HepG2 (cell line): ENCODE measurements at regions not wholly inside any gene's neighbourhood (a gene's known extent, or its start where the extent isn't known, plus 50 kb on each side); places are given as distances from the start of the nearest gene placed in this dataset.

Experiments
- ATAC-seq: fragments of 200-7000 bp; cut with Tn5 transposase; 3 replicates; pipeline ENCODE4 v1.9.1; 2020; ENCODE audit warnings: mild to moderate bottlenecking, moderate library complexity
- BruUV-seq: library from RNA; stranded (reverse); fragments of 400-500 nt; replicated peaks from 2 replicates; lab custom pipeline; 2021; lab: Mats Ljungman, UMichigan
- CTCF ChIA-PET: fragments of 300-600 bp; formaldehyde crosslinking; extraction: SDS; loops from one replicate; lab custom pipeline; 2021; ENCODE audit warnings: low total read pairs, inconsistent platforms, low intra/inter-chr PET ratio; lab: Yijun Ruan, JAX
- POLR2A ChIA-PET: fragments of 350-600 bp; sonication (Branson Sonifier 250); formaldehyde crosslinking; loops from one replicate; lab custom pipeline; 2020; ENCODE audit warnings: antibody characterized with exemption, inconsistent platforms; lab: Yijun Ruan, JAX
- DNase-seq: peaks from one replicate; pipeline ENCODE4 v3.0.0-alpha.2; 2015; ENCODE audit warnings: low spot score
- FAIRE-seq: peaks from 3 replicates; lab custom pipeline; 2011; peaks lifted over from hg19 to GRCh38; lab: Jason Lieb, UNC
- H2AFZ ChIP-seq: one replicate; pipeline ENCODE4 v1.6.1; 2011; ENCODE audit warnings: low read length, inconsistent platforms
- H3K27ac ChIP-seq: fragments of 300-600 bp; 3 replicates; pipeline ENCODE4 v1.8.0; 2011; ENCODE audit warnings: mixed run types, mild to moderate bottlenecking, mixed read lengths, low read length, inconsistent platforms; ENCODE audit not compliant: insufficient read depth; ENCODE audit errors: extremely low read length
- H3K27me3 ChIP-seq, 2 experiments: fragments of 200-600 bp in 1 of 2; 2 replicates in 1 of 2; 3 replicates in 1 of 2; pipeline versions ENCODE4 v1.6.0 to v1.8.0; 2011; ENCODE audit warnings: low read length in 2 of 2, mild to moderate bottlenecking in 2 of 2, moderate library complexity in 2 of 2, inconsistent platforms in 1 of 2; ENCODE audit not compliant: insufficient read depth in 2 of 2, control insufficient read depth in 1 of 2
- H3K36me3 ChIP-seq, 2 experiments: fragments of 200-600 bp in 1 of 2; replicated peaks in 1 of 2; 2 replicates in 1 of 2; 3 replicates in 1 of 2; pipeline versions ENCODE4 v1.5.1 to v1.8.0; 2011; ENCODE audit warnings: low read length in 2 of 2, inconsistent platforms in 1 of 2; ENCODE audit not compliant: insufficient read depth in 2 of 2, control insufficient read depth in 1 of 2
- H3K4me1 ChIP-seq: 2 replicates; pipeline ENCODE4 v1.5.1; 2012; ENCODE audit warnings: low read length, inconsistent platforms; ENCODE audit not compliant: insufficient read depth
- H3K4me2 ChIP-seq: 2 replicates; pipeline ENCODE4 v1.6.0; 2011; ENCODE audit warnings: low read depth, low read length, inconsistent platforms
- H3K4me3 ChIP-seq, 3 experiments: fragments of 200-600 bp in 1 of 3; sonication (generic), shearing (Covaris generic) in 1 of 3; replicated peaks in 1 of 3; 2 replicates each; pipeline ENCODE4 v1.5.1; 2011 to 2016; ENCODE audit warnings: low read length in 3 of 3, inconsistent platforms in 2 of 3, low read depth in 2 of 3, mild to moderate bottlenecking in 2 of 3, control low read depth in 1 of 3, mixed read lengths in 1 of 3; ENCODE audit not compliant: insufficient read depth in 1 of 3
- H3K79me2 ChIP-seq: one replicate; pipeline ENCODE4 v1.6.1; 2011; ENCODE audit warnings: low read length, inconsistent platforms; ENCODE audit not compliant: insufficient read depth
- H3K9ac ChIP-seq: 2 replicates; pipeline ENCODE4 v1.6.0; 2011; ENCODE audit warnings: mild to moderate bottlenecking, low read depth, low read length, inconsistent platforms; ENCODE audit not compliant: insufficient read depth
- H3K9me3 ChIP-seq: 2 replicates; pipeline ENCODE4 v1.5.1; 2012; ENCODE audit warnings: mild to moderate bottlenecking, low read length
- H4K20me1 ChIP-seq: 2 replicates; pipeline ENCODE4 v1.6.0; 2011; ENCODE audit warnings: inconsistent platforms, mild to moderate bottlenecking, low read length, moderate library complexity; ENCODE audit not compliant: insufficient read depth
- SNAI1 ChIP-seq: sonication (generic); formaldehyde crosslinking; IDR thresholded peaks from 2 replicates; pipeline ENCODE4 v1.5.0; 2020; ENCODE audit warnings: mild to moderate bottlenecking, missing genetic modification reagents, borderline replicate concordance
- ZNF552 ChIP-seq: sonication (generic); formaldehyde crosslinking; IDR thresholded peaks from 2 replicates; pipeline ENCODE4 v1.9.0; 2022; ENCODE audit warnings: missing genetic modification reagents, mild to moderate bottlenecking, borderline replicate concordance
- WGBS: methylation state at CpG from one replicate; pipeline ENCODE4 v1.1.6; 2017; ENCODE audit warnings: low lambda C conversion rate; 5-methylcytosine and 5-hydroxymethylcytosine counted together
- in situ Hi-C: cut with HindIII; loops from 2 replicates; pipeline ENCODE4 v1.10.0; 2017; ENCODE audit warnings: low pct_unique_long_range_greater_than_20kb; ENCODE audit not compliant: extremely low pct_ligation_motif_present
- intact Hi-C: fragments of 100-400 bp; cut with micrococcal nuclease; formaldehyde crosslinking; loops from one replicate; pipeline ENCODE4 v1.10.0; 2022; ENCODE audit not compliant: unreplicated experiment
- TF ChIP-seq, protein P1 (sequence below), 2 experiments: sonication (generic) in 1 of 2; formaldehyde crosslinking in 1 of 2; IDR thresholded peaks; 2 replicates each; pipeline versions ENCODE4 v1.6.1 to v1.9.0; 2014 to 2022; ENCODE audit warnings: antibody characterized with exemption in 1 of 2, borderline replicate concordance in 1 of 2, inconsistent platforms in 1 of 2, low read depth in 1 of 2, missing genetic modification reagents in 1 of 2

DNA sequence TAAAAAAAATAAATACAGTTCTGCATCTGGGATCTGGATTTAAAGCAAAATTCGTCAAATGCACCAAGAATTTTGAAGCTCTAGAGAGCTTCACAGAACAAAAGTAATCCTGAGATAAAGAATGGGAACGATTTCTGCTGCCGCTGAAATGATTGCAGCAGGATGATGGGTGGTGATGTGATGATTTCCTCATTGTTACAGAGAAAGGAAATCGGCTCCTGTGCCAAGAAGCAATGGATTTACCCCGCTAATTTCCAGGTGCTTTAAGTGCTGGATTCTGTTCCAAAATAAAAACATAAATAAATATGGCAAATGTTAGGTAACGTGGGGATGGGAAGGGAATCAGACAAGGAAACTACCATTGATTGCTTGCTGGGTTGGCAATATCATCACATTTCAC lies 1067.9 kb upstream of the MAP3K7 start:
- ATAC-seq (no peak), FAIRE-seq (no peak), DNase-seq (no peak)
- H2AFZ ChIP-seq = no peak overlapping the region
- no peak for TF ChIP-seq SNAI1
- TF ChIP-seq ZNF552 = no peak
- TF ChIP-seq, protein P1, sequence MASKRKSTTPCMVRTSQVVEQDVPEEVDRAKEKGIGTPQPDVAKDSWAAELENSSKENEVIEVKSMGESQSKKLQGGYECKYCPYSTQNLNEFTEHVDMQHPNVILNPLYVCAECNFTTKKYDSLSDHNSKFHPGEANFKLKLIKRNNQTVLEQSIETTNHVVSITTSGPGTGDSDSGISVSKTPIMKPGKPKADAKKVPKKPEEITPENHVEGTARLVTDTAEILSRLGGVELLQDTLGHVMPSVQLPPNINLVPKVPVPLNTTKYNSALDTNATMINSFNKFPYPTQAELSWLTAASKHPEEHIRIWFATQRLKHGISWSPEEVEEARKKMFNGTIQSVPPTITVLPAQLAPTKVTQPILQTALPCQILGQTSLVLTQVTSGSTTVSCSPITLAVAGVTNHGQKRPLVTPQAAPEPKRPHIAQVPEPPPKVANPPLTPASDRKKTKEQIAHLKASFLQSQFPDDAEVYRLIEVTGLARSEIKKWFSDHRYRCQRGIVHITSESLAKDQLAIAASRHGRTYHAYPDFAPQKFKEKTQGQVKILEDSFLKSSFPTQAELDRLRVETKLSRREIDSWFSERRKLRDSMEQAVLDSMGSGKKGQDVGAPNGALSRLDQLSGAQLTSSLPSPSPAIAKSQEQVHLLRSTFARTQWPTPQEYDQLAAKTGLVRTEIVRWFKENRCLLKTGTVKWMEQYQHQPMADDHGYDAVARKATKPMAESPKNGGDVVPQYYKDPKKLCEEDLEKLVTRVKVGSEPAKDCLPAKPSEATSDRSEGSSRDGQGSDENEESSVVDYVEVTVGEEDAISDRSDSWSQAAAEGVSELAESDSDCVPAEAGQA (IDR thresholded peaks at IDR 0.05; ENCODE audit: low read depth) = no peak
- TF ChIP-seq, protein P1 (CRISPR knock-in tag; IDR thresholded peaks at IDR 0.05; ENCODE audit: borderline replicate concordance) = no peak
- BruUV-seq = no TSS peak
- no peak overlapping the region for H3K4me3 ChIP-seq
- intact Hi-C loops (no loop called here), in situ Hi-C loops (no loop called here)
- H3K36me3 ChIP-seq = no peaks in the 10 kb centered on the region
- H3K27ac ChIP-seq = no peak overlapping the region
- ChIA-PET POLR2A (no interaction called here), CTCF (no interaction called here)
- no peaks in the 10 kb centered on the region for H3K4me1 ChIP-seq
- WGBS = 20% methylated on average over 6 of the region's 6 CpGs
- H3K9ac ChIP-seq = no peak overlapping the region
- no peaks in the 10 kb centered on the region for H3K27me3 ChIP-seq
- no peaks in the 10 kb centered on the region for H3K79me2 ChIP-seq
- H4K20me1 ChIP-seq = no peaks in the 10 kb centered on the region
- H3K9me3 ChIP-seq = no peaks in the 10 kb centered on the region
- H3K4me2 ChIP-seq = no peak overlapping the region
